Neuronal stem cell (in vitro differentiated cells): ENCODE measurements at regions not wholly inside any gene's neighbourhood (a gene's known extent, or its start where the extent isn't known, plus 50 kb on each side); places are given as distances from the start of the nearest gene placed in this dataset.

ENCODE experiments used
- DNase-seq: peaks from one replicate; pipeline ENCODE4 v3.0.0-alpha.2; 2013; ENCODE audit warnings: low spot score
- H2AFZ ChIP-seq: one replicate; pipeline ENCODE4 v1.6.1; 2013; ENCODE audit warnings: mild to moderate bottlenecking, low read length, inconsistent platforms
- H2AK5ac ChIP-seq: 2 replicates; pipeline ENCODE4 v1.6.1; 2013; ENCODE audit warnings: low read depth, mild to moderate bottlenecking, inconsistent platforms, low read length, moderate library complexity, mixed read lengths
- H2BK120ac ChIP-seq: 2 replicates; pipeline ENCODE4 v1.6.1; 2013; ENCODE audit warnings: low read depth, mild to moderate bottlenecking, inconsistent platforms, low read length, moderate library complexity, mixed read lengths
- H2BK12ac ChIP-seq: one replicate; pipeline ENCODE4 v1.6.1; 2013; ENCODE audit warnings: low read length, inconsistent platforms
- H2BK15ac ChIP-seq: 2 replicates; pipeline ENCODE4 v1.6.1; 2013; ENCODE audit warnings: mild to moderate bottlenecking, low read length, inconsistent platforms, mixed read lengths
- H2BK5ac ChIP-seq: one replicate; pipeline ENCODE4 v1.6.1; 2013; ENCODE audit warnings: inconsistent platforms, mild to moderate bottlenecking, low read length, moderate library complexity
- H3K14ac ChIP-seq: one replicate; pipeline ENCODE4 v1.6.1; 2013; ENCODE audit warnings: low read length, inconsistent platforms
- H3K18ac ChIP-seq: 2 replicates; pipeline ENCODE4 v1.6.1; 2013; ENCODE audit warnings: low read length, inconsistent platforms
- H3K23ac ChIP-seq: 2 replicates; pipeline ENCODE4 v1.6.1; 2013; ENCODE audit warnings: low read depth, mild to moderate bottlenecking, mixed read lengths, low read length, inconsistent platforms; ENCODE audit not compliant: poor library complexity
- H3K27ac ChIP-seq: replicated peaks from 3 replicates; pipeline ENCODE4 v1.5.1; 2013; ENCODE audit warnings: low read length, inconsistent platforms
- H3K27me3 ChIP-seq, 3 experiments: 2 replicates each; pipeline ENCODE4 v1.6.1; 2013; ENCODE audit warnings: low read length in 3 of 3, mild to moderate bottlenecking in 2 of 3, inconsistent platforms in 1 of 3, low read depth in 1 of 3, mixed read lengths in 1 of 3, moderate library complexity in 1 of 3; ENCODE audit not compliant: control insufficient read depth in 3 of 3, insufficient read depth in 3 of 3
- H3K36me3 ChIP-seq, 2 donors: replicated peaks in 1 of 2; 2 replicates each; pipeline ENCODE4 v1.6.1; 2013; ENCODE audit warnings: low read length in 2 of 2; ENCODE audit not compliant: control insufficient read depth in 2 of 2, insufficient read depth in 2 of 2
- H3K4ac ChIP-seq: 2 replicates; pipeline ENCODE4 v1.6.1; 2013; ENCODE audit warnings: inconsistent platforms, mild to moderate bottlenecking, low read length, moderate library complexity
- H3K4me1 ChIP-seq, 2 donors: 1 replicate in 1 of 2; 2 replicates in 1 of 2; pipeline ENCODE4 v1.6.1; 2013; ENCODE audit warnings: low read length in 2 of 2, low read depth in 1 of 2; ENCODE audit not compliant: control insufficient read depth in 2 of 2, insufficient read depth in 1 of 2
- H3K4me2 ChIP-seq: one replicate; pipeline ENCODE4 v1.6.1; 2013; ENCODE audit warnings: mild to moderate bottlenecking, low read length, inconsistent platforms; ENCODE audit not compliant: insufficient read depth, poor library complexity, severe bottlenecking
- H3K4me3 ChIP-seq, 2 donors: 2 replicates each; pipeline ENCODE4 v1.5.1; 2013; ENCODE audit warnings: low read length in 2 of 2, mild to moderate bottlenecking in 2 of 2, inconsistent platforms in 1 of 2, moderate library complexity in 1 of 2
- H3K79me1 ChIP-seq: one replicate; pipeline ENCODE4 v1.6.1; 2013; ENCODE audit warnings: low read depth, mild to moderate bottlenecking, inconsistent platforms, low read length, moderate library complexity
- H3K9ac ChIP-seq: one replicate; pipeline ENCODE4 v1.6.1; 2013; ENCODE audit warnings: mild to moderate bottlenecking, low read depth, low read length, inconsistent platforms; ENCODE audit not compliant: poor library complexity
- H3K9me3 ChIP-seq, 2 donors: replicated peaks in 1 of 2; 2 replicates each; pipeline versions ENCODE3 to v1.6.1; 2013; ENCODE audit warnings: low read length in 2 of 2, mild to moderate bottlenecking in 2 of 2, inconsistent platforms in 1 of 2, low read depth in 1 of 2, mixed read lengths in 1 of 2, moderate library complexity in 1 of 2; ENCODE audit not compliant: control insufficient read depth in 2 of 2, insufficient read depth in 1 of 2
- H4K8ac ChIP-seq: one replicate; pipeline ENCODE4 v1.6.1; 2013; ENCODE audit warnings: low read depth, mild to moderate bottlenecking, inconsistent platforms, low read length, moderate library complexity
- H4K91ac ChIP-seq: one replicate; pipeline ENCODE4 v1.6.1; 2013; ENCODE audit warnings: low read length, low read depth, mild to moderate bottlenecking, inconsistent platforms; ENCODE audit not compliant: poor library complexity
- WGBS, 2 donors: extraction: QIAGEN DNeasy Blood & Tissue Kit; methylation state at CpG; one replicate each; pipeline ENCODE4 v1.1.7; 2013; ENCODE audit warnings: missing lambda C conversion rate in 2 of 2, mixed read lengths in 1 of 2; ENCODE audit not compliant: insufficient read length in 2 of 2, insufficient replicate concordance in 1 of 2; ENCODE audit errors: extremely low coverage in 2 of 2; 5-methylcytosine and 5-hydroxymethylcytosine counted together

GRCh38 chr5:124134941-124135340 is 611.5 kb downstream of the ZNF608 start:
- Histone ChIP-seq H3K27me3 (no peaks in the 10 kb centered on the region), H3K14ac (no peak overlapping the region), H2BK12ac (no peak overlapping the region), H3K4me2 (no peak overlapping the region), H4K8ac (no peak overlapping the region), H2AK5ac (no peak overlapping the region), H3K4me3 (no peak overlapping the region), H2AFZ (no peak overlapping the region), H3K23ac (no peak overlapping the region), H2BK15ac (no peak overlapping the region), H3K27ac (no peak overlapping the region), H3K18ac (no peak overlapping the region), H3K79me1 (no peaks in the 10 kb centered on the region), H3K9ac (no peak overlapping the region), H4K91ac (no peak overlapping the region), H2BK5ac (no peak overlapping the region), H2BK120ac (no peak overlapping the region), H3K4ac (no peak overlapping the region), H3K4me1 (peaks cover 0 to 8% of the 10 kb centered on the region in 2 donors), H3K9me3 (peaks cover 0 to 10% of the 10 kb centered on the region in 2 donors), H3K36me3 (no peaks in the 10 kb centered on the region)
- no CpG with 5 or more reads among the region's 2 CpGs for WGBS, 2 donors
- DNase-seq, result no peak

GRCh38 chr5:124133406-124133805 is 613.0 kb downstream of the ZNF608 start:
- no peaks in the 10 kb centered on the region for H3K27me3 ChIP-seq
- no peak overlapping the region for H4K8ac ChIP-seq
- H4K91ac ChIP-seq, result no peak overlapping the region
- no peak overlapping the region for H2AK5ac ChIP-seq
- H3K23ac ChIP-seq, result no peak overlapping the region
- no peaks in the 10 kb centered on the region for H3K36me3 ChIP-seq
- no peak overlapping the region for H2AFZ ChIP-seq
- H3K4me1 ChIP-seq, result peaks cover 4 to 16% of the 10 kb centered on the region in 2 donors
- DNase-seq, result no peak
- H3K9ac ChIP-seq, result no peak overlapping the region
- H3K18ac ChIP-seq, result no peak overlapping the region
- H2BK15ac ChIP-seq, result no peak overlapping the region
- no peak overlapping the region for H3K27ac ChIP-seq
- H3K4me2 ChIP-seq, result no peak overlapping the region
- H3K4ac ChIP-seq, result no peak overlapping the region
- no CpG with 5 or more reads among the region's 1 CpG for WGBS, 2 donors
- no peak overlapping the region for H3K4me3 ChIP-seq
- no peak overlapping the region for H3K14ac ChIP-seq
- H2BK5ac ChIP-seq, result no peak overlapping the region
- H3K9me3 ChIP-seq, result peaks cover 0 to 4% of the 10 kb centered on the region in 2 donors
- no peaks in the 10 kb centered on the region for H3K79me1 ChIP-seq
- H2BK12ac ChIP-seq, result no peak overlapping the region
- H2BK120ac ChIP-seq, result no peak overlapping the region

- Histone ChIP-seq H4K91ac (no peak overlapping the region), H3K27me3 (no peaks in the 10 kb centered on the region)
These were observed 613.6 kb downstream of the ZNF608 start for GRCh38 chr5:124132843-124133242.

GRCh38 chr5:124131466-124131865 is 615.0 kb downstream of the ZNF608 start:
- no peak overlapping the region for H3K23ac ChIP-seq
- H2BK12ac ChIP-seq, result no peak overlapping the region
- H2BK120ac ChIP-seq, result no peak overlapping the region
- H2BK15ac ChIP-seq, result no peak overlapping the region
- no peak overlapping the region for H2AFZ ChIP-seq
- H3K18ac ChIP-seq, result no peak overlapping the region
- no peak overlapping the region for H3K4me2 ChIP-seq
- H3K79me1 ChIP-seq, result no peaks in the 10 kb centered on the region
- H4K8ac ChIP-seq, result no peak overlapping the region
- H3K27me3 ChIP-seq, result no peaks in the 10 kb centered on the region
- no peak overlapping the region for H3K4me3 ChIP-seq
- H4K91ac ChIP-seq, result no peak overlapping the region
- no peak overlapping the region for H3K14ac ChIP-seq
- no peaks in the 10 kb centered on the region for H3K36me3 ChIP-seq
- no peaks in the 10 kb centered on the region for H3K9me3 ChIP-seq
- no peak for DNase-seq
- no CpG with 5 or more reads among the region's 2 CpGs for WGBS, 2 donors
- no peak overlapping the region for H2AK5ac ChIP-seq
- H3K9ac ChIP-seq, result no peak overlapping the region
- H3K4ac ChIP-seq, result no peak overlapping the region
- no peak overlapping the region for H2BK5ac ChIP-seq
- H3K27ac ChIP-seq, result no peak overlapping the region
- H3K4me1 ChIP-seq, result peaks cover 12 to 30% of the 10 kb centered on the region in 2 donors

More at GRCh38 chr5:124132843-124133242, 613.6 kb downstream of the ZNF608 start:
- Histone ChIP-seq H3K23ac (no peak overlapping the region), H3K4me1 (peaks cover 6 to 22% of the 10 kb centered on the region in 2 donors), H2AFZ (peak overlapping the region; percentile 16), H3K4me2 (no peak overlapping the region), H4K8ac (no peak overlapping the region), H3K9ac (no peak overlapping the region), H3K27ac (no peak overlapping the region), H3K4ac (no peak overlapping the region), H2BK12ac (no peak overlapping the region), H3K14ac (no peak overlapping the region), H2BK15ac (no peak overlapping the region), H2BK120ac (no peak overlapping the region), H2AK5ac (no peak overlapping the region), H3K18ac (no peak overlapping the region), H3K79me1 (no peaks in the 10 kb centered on the region), H3K4me3 (no peak overlapping the region), H2BK5ac (no peak overlapping the region), H3K9me3 (no peaks in the 10 kb centered on the region), H3K36me3 (no peaks in the 10 kb centered on the region)
- no peak for DNase-seq
